Activated T-helper 2 cell treated with anti-CD3 and anti-CD28 coated beads, Interferon-gamma antibody, Interleukin-2, Interleukin-4, amounts not matched to agents 10 μg/mL and 5 μg/mL and 100 μg/mL, durations not matched to agents 14 hours and 24 hours and 36 hours (primary cell): ENCODE measurements at regions not wholly inside any gene's neighbourhood (a gene's known extent, or its start where the extent isn't known, plus 50 kb on each side); places are given as distances from the start of the nearest gene placed in this dataset.
"Not testable (repeated sequence)": the region's sequence is repeated elsewhere in the genome, so short reads cannot be mapped to it uniquely, and the experiment has no call there.

ENCODE experiments used
- DNase-seq: peaks from one replicate; pipeline ENCODE4 v3.0.0; 2021; ENCODE audit warnings: low spot score
- H3K27ac Mint-ChIP-seq: one replicate; pipeline ENCODE4 v1.8.0; 2021; ENCODE audit warnings: mixed read lengths
- H3K27me3 Mint-ChIP-seq: one replicate; pipeline ENCODE4 v1.8.0; 2021; ENCODE audit warnings: low read depth, mixed read lengths
- H3K36me3 Mint-ChIP-seq: one replicate; pipeline ENCODE4 v1.8.0; 2021; ENCODE audit warnings: low read depth, mixed read lengths
- H3K4me1 Mint-ChIP-seq: one replicate; pipeline ENCODE4 v1.8.0; 2021; ENCODE audit warnings: low read depth, mixed read lengths
- H3K4me3 Mint-ChIP-seq: one replicate; pipeline ENCODE4 v1.8.0; 2021; ENCODE audit warnings: low read depth, mild to moderate bottlenecking, moderate library complexity, mixed read lengths
- H3K9me3 Mint-ChIP-seq: one replicate; pipeline ENCODE4 v1.8.0; 2021; ENCODE audit warnings: mixed read lengths
- intact Hi-C: fragments of 100-400 bp; cut with micrococcal nuclease; formaldehyde crosslinking; loops from one replicate; pipeline ENCODE4 v1.15.1; 2023

DNA sequence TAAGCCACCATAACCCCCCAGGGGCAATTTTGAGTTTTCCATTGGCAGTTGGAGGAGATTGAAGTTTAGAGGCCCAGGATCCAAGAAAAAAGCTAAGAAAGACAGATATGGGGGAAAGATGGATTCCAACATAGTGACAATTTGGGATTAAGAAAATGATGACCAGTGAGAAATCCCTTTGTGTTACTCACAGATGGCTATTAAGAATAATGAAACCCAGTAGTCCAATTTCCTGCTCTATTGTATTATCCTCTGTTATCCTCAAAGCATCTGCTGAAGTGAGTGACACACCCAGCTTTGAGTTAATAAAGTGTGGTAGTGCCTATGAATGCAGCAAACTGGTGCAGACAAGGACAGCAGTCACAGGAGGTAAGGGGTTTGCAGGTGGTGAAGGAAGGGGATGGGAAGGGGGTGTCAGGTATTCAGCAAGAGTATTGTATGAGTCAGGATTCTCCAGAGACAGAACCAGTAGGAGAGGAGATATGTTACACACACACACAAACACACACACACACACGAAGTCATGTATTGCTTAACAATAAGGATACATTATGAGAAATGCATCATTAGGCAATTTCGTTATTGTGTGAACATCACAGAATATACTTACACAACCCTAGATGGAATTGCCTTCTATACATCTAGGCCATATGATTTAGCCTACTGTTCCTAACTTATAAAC, 112.4 kb upstream of the VANGL1 start:
- H3K36me3 Mint-ChIP-seq: no peaks in the 10 kb centered on the region
- no peaks in the 10 kb centered on the region for H3K9me3 Mint-ChIP-seq
- peaks cover 7% of the 10 kb centered on the region for H3K27me3 Mint-ChIP-seq
- DNase-seq: no peak
- intact Hi-C loops: no loop called here
- H3K4me3 Mint-ChIP-seq: no peak overlapping the region
- H3K27ac Mint-ChIP-seq: no peak overlapping the region
- no peaks in the 10 kb centered on the region for H3K4me1 Mint-ChIP-seq

DNA sequence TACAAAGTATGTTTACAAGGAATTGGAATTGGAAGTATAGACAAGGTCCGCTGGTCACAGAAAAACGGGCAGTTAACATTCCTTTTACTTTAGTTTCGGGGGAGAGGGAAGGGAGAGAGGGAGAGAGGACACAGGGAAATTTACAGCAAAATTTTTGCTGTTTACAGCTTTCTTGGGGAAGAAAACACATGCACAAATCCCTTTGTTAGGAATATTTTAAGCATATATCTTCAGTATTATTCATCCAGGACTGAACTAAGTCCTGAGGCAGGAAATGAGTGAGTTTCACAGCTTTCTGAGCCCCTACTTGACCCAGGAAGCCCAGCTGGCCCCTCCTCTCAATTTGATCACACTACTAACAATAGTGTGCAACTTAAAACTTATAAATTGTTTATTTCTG, 113.4 kb upstream of the VANGL1 start:
- DNase-seq, H3K4me3 Mint-ChIP-seq, H3K27ac Mint-ChIP-seq, H3K36me3 Mint-ChIP-seq, H3K27me3 Mint-ChIP-seq, intact Hi-C loops, H3K4me1 Mint-ChIP-seq, H3K9me3 Mint-ChIP-seq: not testable (repeated sequence)

DNA sequence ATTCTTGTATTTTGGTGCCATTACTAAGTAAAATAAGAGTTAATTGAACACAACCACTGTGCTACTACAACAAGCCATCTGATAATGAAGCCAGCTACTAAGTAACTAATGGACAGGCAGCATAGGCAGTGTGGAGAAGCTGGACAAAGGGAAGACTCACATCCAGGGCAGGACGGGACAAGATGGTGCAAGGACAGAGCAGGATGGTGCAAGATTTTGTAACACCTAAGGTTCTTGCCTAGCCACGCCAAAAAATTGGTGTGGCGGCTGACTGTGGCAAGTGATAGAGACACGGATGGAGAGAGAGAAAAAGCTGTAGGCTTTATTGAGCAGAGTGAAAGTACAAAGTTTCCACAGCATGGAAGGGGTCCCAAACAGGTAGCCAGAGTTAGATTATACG, 114.0 kb upstream of the VANGL1 start:
- H3K36me3 Mint-ChIP-seq: no peaks in the 10 kb centered on the region
- no peak overlapping the region for H3K27ac Mint-ChIP-seq
- no peaks in the 10 kb centered on the region for H3K4me1 Mint-ChIP-seq
- peaks cover 7% of the 10 kb centered on the region for H3K27me3 Mint-ChIP-seq
- no peaks in the 10 kb centered on the region for H3K9me3 Mint-ChIP-seq
- DNase-seq: no peak
- no peak overlapping the region for H3K4me3 Mint-ChIP-seq
- intact Hi-C loops: no loop called here

DNA sequence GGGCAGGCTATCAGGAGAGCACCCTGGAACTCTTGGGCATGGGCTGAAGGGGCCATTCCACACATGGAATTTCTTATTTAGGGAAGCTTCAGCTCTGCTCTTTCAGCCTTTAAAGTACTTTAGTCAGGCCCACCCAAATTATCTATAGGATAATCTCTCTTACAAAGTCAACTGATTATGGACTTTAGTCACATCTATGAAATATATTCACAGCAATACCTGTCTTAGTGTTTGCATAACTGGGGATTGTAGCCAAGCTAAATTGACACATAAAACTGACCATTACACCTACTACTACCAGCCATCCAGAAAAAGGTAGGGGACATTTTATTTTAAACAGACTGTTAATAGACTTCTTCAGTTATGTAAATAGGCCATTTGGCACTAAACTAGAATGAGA, 114.9 kb upstream of the VANGL1 start:
- Mint-ChIP-seq H3K36me3 (no peaks in the 10 kb centered on the region), H3K27ac (no peak overlapping the region), H3K4me1 (no peaks in the 10 kb centered on the region), H3K27me3 (peaks cover 4% of the 10 kb centered on the region), H3K9me3 (no peaks in the 10 kb centered on the region), H3K4me3 (no peak overlapping the region)
- no peak for DNase-seq
- intact Hi-C loops: no loop called here

DNA sequence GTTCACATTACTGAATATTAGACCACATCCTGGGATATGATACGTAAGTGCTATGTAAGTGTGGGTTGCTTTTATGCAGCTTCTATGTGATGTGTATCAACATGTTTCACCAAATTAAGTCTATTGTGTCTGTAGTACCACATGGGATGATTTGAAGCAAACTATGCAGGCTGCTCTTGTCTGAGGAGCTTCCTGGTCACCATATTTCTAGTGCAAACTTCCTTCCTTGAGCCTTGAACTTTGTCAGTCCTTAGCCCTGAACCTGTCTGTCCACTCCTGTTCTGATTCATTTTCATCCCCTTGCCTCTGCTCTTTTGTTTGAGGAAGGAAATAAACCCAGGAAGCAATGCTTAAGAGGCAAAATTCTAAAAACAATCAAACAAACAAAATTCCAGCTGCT, 117.5 kb upstream of the VANGL1 start:
- intact Hi-C loops: no loop called here

DNA sequence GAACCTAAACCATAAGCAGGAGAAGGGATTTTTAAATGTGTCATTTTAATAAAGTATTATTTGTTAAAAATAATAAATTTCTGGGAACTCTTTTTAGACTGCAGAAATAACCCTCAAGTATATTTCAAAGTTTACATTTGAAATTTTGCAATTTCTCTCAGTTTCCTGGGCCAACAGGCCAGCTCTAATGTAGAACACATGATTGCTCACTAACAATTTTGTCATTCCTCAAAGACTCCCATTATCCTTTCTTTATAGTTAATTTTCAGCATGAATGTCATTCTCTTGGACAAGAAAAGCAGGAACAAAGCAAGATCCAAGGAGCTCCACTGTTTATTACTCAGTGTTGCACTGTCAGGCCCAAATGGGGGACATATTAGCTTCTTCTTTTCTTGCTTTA, 119.4 kb upstream of the VANGL1 start:
- H3K27me3 Mint-ChIP-seq: peaks cover 7% of the 10 kb centered on the region
- H3K4me1 Mint-ChIP-seq: no peaks in the 10 kb centered on the region
- no peaks in the 10 kb centered on the region for H3K36me3 Mint-ChIP-seq
- no peaks in the 10 kb centered on the region for H3K9me3 Mint-ChIP-seq
- intact Hi-C loops: no loop called here
- no peak overlapping the region for H3K4me3 Mint-ChIP-seq
- no peak for DNase-seq
- H3K27ac Mint-ChIP-seq: no peak overlapping the region

More for the DNA sequence above, 117.5 kb upstream of the VANGL1 start:
- Mint-ChIP-seq H3K36me3 (no peaks in the 10 kb centered on the region), H3K27me3 (peaks cover 9% of the 10 kb centered on the region), H3K4me3 (no peak overlapping the region), H3K4me1 (no peaks in the 10 kb centered on the region), H3K9me3 (no peaks in the 10 kb centered on the region), H3K27ac (no peak overlapping the region)
- no peak for DNase-seq

DNA sequence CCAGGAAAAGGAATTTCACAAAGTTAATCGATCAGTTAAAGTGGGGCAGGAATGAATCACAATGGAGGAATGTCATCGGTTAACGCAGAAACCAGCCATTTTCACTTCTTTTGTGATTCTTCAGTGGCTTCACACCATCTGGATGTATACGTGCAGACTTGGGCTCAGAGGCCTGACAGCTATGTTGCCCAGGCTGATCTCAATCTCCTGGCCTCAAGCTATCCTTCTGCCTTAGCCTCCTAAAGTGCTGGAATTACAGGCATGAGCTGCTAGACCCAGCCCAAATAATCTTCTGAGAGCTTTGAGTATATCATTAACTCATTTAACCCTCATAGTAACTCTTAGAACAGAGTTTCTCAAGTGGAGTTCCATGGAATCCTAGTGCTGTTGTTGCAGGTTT, 126.5 kb upstream of the VANGL1 start:
- H3K4me1 Mint-ChIP-seq: no peaks in the 10 kb centered on the region
- no peak for DNase-seq
- H3K27me3 Mint-ChIP-seq: peaks cover 2% of the 10 kb centered on the region
- intact Hi-C loops: no loop called here
- H3K4me3 Mint-ChIP-seq: no peak overlapping the region
- H3K36me3 Mint-ChIP-seq: no peaks in the 10 kb centered on the region
- no peaks in the 10 kb centered on the region for H3K9me3 Mint-ChIP-seq
- H3K27ac Mint-ChIP-seq: no peak overlapping the region

DNA sequence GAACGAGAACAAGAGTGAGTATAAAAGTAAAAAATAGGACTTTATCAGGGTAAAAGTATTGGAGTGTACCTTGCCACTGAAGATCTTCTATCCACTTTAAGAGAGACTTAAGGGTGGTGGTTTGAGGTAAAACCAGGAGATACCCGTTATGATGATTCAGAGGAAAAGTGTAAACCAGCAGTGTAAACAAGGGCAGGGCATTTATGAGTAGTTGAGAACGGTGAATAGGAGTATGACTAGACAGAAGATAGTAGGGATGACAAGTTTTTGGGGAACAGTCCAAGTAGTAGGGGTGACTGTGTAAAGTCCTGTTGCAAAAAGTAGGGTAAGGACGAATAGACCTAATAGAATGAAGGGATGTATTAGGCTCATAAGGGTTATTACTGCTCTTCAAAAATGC, 131.5 kb upstream of the VANGL1 start:
- H3K4me1 Mint-ChIP-seq, H3K27ac Mint-ChIP-seq, H3K9me3 Mint-ChIP-seq, intact Hi-C loops, H3K27me3 Mint-ChIP-seq, H3K36me3 Mint-ChIP-seq, H3K4me3 Mint-ChIP-seq, DNase-seq: not testable (repeated sequence)

DNA sequence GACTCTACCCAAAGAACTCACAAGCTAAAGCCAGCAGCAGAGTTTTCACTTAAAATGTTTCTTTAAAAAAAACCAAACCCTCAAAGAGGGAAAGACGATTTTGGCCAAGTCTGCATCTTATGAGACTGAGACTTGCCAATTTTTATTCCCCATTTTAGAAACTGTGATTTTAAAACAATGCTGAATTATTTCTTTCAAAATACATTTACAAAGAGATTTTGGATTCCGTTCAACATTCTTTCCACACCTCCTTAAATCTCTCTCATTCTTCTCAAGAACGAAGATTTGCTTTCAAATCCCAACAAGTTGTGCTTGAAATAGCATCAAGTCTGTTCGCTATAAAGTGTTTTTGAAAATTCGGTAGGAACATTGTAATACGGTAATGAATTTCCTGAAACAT, 133.9 kb upstream of the VANGL1 start:
- no peak for DNase-seq
- intact Hi-C loops: no loop called here
- Mint-ChIP-seq H3K27me3 (peaks cover 6% of the 10 kb centered on the region), H3K4me1 (no peaks in the 10 kb centered on the region), H3K27ac (no peak overlapping the region), H3K36me3 (no peaks in the 10 kb centered on the region), H3K4me3 (no peak overlapping the region), H3K9me3 (no peaks in the 10 kb centered on the region)

DNA sequence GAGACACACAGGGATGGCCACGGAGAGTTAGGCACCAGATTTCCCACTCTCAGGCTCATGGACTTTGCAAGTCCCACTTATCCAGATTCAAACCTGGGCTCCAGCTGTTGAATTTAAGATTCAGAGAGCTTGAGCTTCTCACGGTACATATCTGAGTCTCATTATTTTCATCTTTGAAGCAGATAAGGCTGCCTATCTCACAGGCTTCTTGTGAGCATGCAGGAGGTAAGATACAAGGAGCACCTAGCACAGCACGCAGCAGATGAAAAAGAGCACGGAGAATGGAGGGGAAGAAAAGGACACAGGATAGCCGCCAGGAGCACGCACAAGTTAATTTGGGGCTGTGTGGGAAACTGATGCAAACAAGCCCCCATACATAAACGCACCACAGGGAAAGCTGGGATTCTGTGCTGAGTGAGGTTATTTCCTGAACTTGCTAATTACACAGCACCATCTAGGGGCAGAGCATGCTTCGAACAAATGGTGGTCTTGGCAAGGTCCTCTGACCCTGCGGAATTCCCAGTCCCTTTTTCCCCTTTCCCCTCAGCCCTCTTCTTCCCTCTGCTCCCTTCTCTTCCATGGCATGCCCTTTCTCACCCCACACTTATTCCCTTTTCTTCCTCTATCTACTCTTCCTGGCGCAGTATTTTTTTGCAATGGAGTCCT, 134.7 kb upstream of the VANGL1 start:
- no peak for DNase-seq
- intact Hi-C loops: no loop called here
- no peak overlapping the region for H3K4me3 Mint-ChIP-seq

DNA sequence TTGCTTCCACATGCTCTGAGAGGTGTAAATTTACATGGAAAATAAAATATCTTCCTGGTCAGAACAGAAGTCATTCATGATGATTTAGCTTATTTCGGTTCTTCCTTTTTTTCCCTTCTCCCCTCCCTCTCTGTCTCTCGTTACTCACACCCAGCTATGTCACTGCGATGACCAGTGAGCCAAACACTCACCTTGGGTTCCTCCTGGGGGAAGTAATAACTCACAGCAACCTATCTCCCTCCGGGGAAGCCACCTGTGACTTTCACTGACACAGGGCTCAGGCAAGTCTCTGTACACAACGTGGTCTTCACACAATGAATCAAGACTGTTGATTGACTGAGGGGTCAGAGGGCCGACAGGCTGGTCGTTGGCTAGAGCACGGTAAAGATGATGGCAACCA, 135.3 kb upstream of the VANGL1 start:
- peaks cover 6% of the 10 kb centered on the region for H3K27me3 Mint-ChIP-seq
- no peak overlapping the region for H3K4me3 Mint-ChIP-seq
- intact Hi-C loops: no loop called here
- no peaks in the 10 kb centered on the region for H3K9me3 Mint-ChIP-seq
- H3K4me1 Mint-ChIP-seq: no peaks in the 10 kb centered on the region
- H3K27ac Mint-ChIP-seq: no peak overlapping the region
- DNase-seq: no peak
- H3K36me3 Mint-ChIP-seq: no peaks in the 10 kb centered on the region

More for the DNA sequence above, 134.7 kb upstream of the VANGL1 start:
- H3K9me3 Mint-ChIP-seq: no peaks in the 10 kb centered on the region
- no peaks in the 10 kb centered on the region for H3K36me3 Mint-ChIP-seq
- no peaks in the 10 kb centered on the region for H3K4me1 Mint-ChIP-seq
- no peak overlapping the region for H3K27ac Mint-ChIP-seq
- peaks cover 6% of the 10 kb centered on the region for H3K27me3 Mint-ChIP-seq

DNA sequence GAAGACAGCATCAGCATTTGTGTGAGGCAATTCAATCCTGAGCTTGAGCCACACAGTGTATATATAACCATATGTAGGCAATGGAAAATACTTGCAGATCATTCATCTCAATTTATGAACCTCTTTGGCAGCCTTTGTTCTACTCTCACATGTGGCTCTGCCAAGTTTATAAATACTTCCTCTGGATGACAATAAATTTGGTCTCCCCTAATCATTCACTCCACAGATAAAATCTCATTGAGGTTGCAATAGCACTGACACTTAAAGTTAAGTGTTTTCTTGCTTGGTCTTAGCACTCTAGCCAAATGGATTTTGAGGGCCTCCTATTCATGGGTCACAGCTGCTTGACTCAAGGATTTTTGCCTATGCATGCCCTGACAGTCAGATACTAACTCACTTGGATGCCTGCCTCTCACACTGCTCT, 136.6 kb upstream of the VANGL1 start:
- Mint-ChIP-seq H3K27me3 (peaks cover 6% of the 10 kb centered on the region), H3K36me3 (no peaks in the 10 kb centered on the region), H3K9me3 (no peaks in the 10 kb centered on the region), H3K4me1 (no peaks in the 10 kb centered on the region), H3K4me3 (no peak overlapping the region), H3K27ac (no peak overlapping the region)
- DNase-seq: no peak
- intact Hi-C loops: no loop called here

DNA sequence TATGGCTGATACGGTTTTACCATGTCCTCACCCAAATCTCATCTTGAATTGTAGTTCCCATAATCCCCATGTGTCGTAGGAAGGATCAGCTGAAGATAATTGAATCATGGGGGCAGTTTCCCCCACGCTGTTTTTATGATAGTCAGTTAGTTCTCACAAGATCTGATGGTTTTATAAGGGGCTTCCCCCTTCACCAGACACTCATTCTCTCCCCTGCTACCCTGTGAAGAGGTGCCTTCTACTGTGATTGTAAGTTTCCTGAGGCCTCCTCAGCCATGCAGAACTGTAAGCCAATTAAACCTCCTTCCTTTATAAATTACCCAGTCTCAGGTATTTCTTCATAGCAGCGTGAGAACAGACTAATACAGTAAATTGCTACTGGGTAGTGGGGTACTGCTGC, 139.6 kb upstream of the VANGL1 start:
- H3K27ac Mint-ChIP-seq, H3K36me3 Mint-ChIP-seq, intact Hi-C loops, H3K4me3 Mint-ChIP-seq, H3K4me1 Mint-ChIP-seq, DNase-seq, H3K9me3 Mint-ChIP-seq, H3K27me3 Mint-ChIP-seq: not testable (repeated sequence)
